ENCODE measurements at regions not wholly inside any gene's neighbourhood (a gene's known extent, or its start where the extent isn't known, plus 50 kb on each side); places are given as distances from the start of the nearest gene placed in this dataset.
A peak's percentile ranks its signal among the peaks of the same experiment; 100 is the strongest.

DNA sequence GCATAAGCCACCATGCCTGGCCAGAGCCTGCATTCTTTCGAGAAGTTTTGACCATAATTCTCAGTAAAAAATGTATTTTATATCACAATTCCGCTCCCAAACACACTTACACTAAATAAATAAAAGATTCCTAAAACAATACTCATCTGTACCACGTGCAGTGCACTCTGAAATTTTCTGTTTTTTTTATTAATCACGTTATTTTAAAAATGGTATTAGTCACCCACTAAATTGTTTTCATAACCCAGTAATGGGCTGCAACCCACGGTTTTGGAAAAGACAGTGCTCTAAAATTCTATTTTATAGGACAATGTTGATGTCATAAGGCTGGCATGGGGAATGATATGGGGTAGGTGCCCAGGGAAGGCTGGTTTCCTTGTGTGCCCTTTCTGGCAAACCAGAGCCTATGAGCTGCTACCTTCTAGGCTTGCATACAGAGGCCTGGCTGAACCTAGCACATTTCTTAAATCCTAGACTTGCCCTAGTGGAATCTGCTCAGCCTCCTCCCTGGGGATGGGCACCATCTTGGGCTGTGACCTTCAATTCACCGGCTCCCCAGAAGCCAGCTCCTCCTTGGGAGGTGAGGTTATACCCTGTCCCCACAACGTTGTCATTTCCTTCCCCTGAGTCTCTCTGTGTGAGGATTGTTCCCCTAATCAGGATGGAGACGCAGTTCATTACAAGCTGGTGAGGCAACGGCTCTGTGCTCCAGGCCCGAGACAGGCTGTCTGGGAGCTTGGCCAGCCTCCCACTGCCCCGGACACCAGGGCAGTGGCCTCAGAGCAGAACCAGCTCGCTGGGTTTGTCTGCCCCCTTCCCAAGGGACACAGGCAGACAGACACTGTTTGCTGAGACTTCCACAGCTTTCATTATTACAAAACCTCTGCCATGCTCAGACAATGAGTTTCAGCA, 116.5 kb upstream of the NAV2 start:
- peak; percentile 76 to 92 (median 84) for ATAC-seq
- TF ChIP-seq, protein P1, sequence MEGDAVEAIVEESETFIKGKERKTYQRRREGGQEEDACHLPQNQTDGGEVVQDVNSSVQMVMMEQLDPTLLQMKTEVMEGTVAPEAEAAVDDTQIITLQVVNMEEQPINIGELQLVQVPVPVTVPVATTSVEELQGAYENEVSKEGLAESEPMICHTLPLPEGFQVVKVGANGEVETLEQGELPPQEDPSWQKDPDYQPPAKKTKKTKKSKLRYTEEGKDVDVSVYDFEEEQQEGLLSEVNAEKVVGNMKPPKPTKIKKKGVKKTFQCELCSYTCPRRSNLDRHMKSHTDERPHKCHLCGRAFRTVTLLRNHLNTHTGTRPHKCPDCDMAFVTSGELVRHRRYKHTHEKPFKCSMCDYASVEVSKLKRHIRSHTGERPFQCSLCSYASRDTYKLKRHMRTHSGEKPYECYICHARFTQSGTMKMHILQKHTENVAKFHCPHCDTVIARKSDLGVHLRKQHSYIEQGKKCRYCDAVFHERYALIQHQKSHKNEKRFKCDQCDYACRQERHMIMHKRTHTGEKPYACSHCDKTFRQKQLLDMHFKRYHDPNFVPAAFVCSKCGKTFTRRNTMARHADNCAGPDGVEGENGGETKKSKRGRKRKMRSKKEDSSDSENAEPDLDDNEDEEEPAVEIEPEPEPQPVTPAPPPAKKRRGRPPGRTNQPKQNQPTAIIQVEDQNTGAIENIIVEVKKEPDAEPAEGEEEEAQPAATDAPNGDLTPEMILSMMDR (IDR thresholded peaks at IDR 0.05) = no peak
- peak; percentile 48 to 54 for DNase-seq

DNA sequence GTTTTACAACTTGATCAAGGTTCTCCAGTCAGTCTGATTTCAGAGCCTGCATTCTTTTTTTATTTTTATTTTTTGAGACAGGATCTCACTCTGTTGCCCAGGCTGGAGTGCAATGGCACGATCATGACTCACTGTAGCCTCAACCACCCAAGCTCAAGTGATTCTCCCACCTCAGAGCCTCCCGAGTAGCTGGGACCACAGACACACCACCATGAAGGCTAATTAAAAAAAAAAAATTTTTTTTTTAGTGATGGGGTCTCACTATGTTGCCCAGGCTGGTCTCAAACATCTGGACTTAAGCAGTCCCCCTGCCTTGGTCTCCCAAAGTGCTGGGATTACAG, 117.2 kb upstream of the NAV2 start:
- DNase-seq (no peak), ATAC-seq (no peak)
- H3K27ac ChIP-seq = peak overlapping the region in 5 of 10 donors; percentile 74 to 88 (median 80)
- H3K4me3 ChIP-seq = no peak overlapping the region
- peaks cover 0 to 30% (median 18%) of the 10 kb centered on the region in 9 donors for H3K4me1 ChIP-seq
- intact Hi-C loops (cut with DNase I) = no loop called here
- H3K9me3 ChIP-seq = no peaks in the 10 kb centered on the region
- no peaks in the 10 kb centered on the region for H3K36me3 ChIP-seq
- TF ChIP-seq, protein P1 (IDR thresholded peaks at IDR 0.05) = no peak
- WGBS, 2 donors = 93 to 96% methylated on average over 2 of the region's 2 CpGs
- no peaks in the 10 kb centered on the region for H3K27me3 ChIP-seq

More for the DNA sequence above, 116.5 kb upstream of the NAV2 start:
- WGBS, 2 donors = 39% methylated on average over 12 of the region's 12 CpGs
- Histone ChIP-seq H3K27ac (peak overlapping the region in 9 of 10 donors; percentile 1 to 88 (median 74)), H3K36me3 (no peaks in the 10 kb centered on the region), H3K4me3 (no peak overlapping the region), H3K27me3 (no peaks in the 10 kb centered on the region), H3K4me1 (peaks cover 0 to 30% (median 18%) of the 10 kb centered on the region in 9 donors), H3K9me3 (no peaks in the 10 kb centered on the region)
- intact Hi-C loops (cut with DNase I) = no loop called here

DNA sequence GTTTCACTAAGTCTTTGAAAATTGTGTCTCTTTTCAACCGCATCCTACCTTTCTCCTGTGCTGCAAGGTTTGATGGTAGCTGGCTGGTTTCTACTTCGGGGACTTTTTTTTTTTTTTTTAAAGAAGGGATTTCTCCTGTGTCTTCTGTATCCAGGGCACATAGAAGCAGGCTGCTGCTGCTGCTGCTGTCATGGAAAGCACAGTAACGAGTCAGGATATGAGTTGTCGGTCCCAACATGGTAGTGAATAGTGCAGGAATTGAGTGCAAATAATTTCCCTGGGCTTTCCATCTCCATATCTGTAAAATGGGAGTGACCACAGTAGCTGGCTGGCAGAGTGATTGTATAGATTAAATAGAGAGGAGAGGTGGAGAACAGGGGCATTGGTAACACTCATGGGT, 118.3 kb upstream of the NAV2 start:
- H3K27me3 ChIP-seq = no peaks in the 10 kb centered on the region
- no peak for DNase-seq
- H3K4me3 ChIP-seq = no peak overlapping the region
- TF ChIP-seq, protein P1 (IDR thresholded peaks at IDR 0.05) = no peak
- no peaks in the 10 kb centered on the region for H3K36me3 ChIP-seq
- H3K9me3 ChIP-seq = no peaks in the 10 kb centered on the region
- WGBS, 2 donors = 92 to 94% methylated on average over 4 of the region's 4 CpGs
- peaks cover 0 to 32% (median 18%) of the 10 kb centered on the region in 9 donors for H3K4me1 ChIP-seq
- intact Hi-C loops (cut with DNase I) = no loop called here
- ATAC-seq = no peak
- no peak overlapping the region for H3K27ac ChIP-seq

DNA sequence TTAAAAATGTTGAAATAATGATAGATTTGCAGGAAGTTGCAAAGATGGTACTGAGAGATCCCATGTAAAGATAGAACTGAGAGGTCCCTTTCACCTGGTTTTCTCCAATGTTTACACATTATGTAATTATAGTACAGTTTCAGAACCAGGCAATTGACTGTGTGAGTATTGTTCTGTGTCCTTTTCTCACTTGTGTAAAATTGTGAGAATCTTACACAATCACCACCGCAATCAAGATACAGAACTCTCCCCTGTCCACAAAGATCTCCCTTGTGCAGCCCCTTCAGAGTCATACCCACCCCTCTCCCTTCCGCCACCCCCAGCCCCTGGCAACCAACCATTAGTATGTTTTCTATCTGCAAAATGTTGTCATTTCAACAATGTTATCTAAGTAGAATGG, 119.8 kb upstream of the NAV2 start:
- no peak for ATAC-seq
- H3K27me3 ChIP-seq = no peaks in the 10 kb centered on the region
- no peaks in the 10 kb centered on the region for H3K9me3 ChIP-seq
- intact Hi-C loops (cut with DNase I) = no loop called here
- TF ChIP-seq, protein P1 (IDR thresholded peaks at IDR 0.05) = no peak
- H3K36me3 ChIP-seq = no peaks in the 10 kb centered on the region
- peaks cover 0 to 31% (median 18%) of the 10 kb centered on the region in 9 donors for H3K4me1 ChIP-seq
- WGBS, 2 donors = 76 to 85% methylated on average over 2 of the region's 2 CpGs
- H3K27ac ChIP-seq = no peak overlapping the region
- no peak overlapping the region for H3K4me3 ChIP-seq
- no peak for DNase-seq

Data from heart right ventricle (tissue), 16 donors.